ENCODE measurements at regions not wholly inside any gene's neighbourhood (a gene's known extent, or its start where the extent isn't known, plus 50 kb on each side); places are given as distances from the start of the nearest gene placed in this dataset.

DNA sequence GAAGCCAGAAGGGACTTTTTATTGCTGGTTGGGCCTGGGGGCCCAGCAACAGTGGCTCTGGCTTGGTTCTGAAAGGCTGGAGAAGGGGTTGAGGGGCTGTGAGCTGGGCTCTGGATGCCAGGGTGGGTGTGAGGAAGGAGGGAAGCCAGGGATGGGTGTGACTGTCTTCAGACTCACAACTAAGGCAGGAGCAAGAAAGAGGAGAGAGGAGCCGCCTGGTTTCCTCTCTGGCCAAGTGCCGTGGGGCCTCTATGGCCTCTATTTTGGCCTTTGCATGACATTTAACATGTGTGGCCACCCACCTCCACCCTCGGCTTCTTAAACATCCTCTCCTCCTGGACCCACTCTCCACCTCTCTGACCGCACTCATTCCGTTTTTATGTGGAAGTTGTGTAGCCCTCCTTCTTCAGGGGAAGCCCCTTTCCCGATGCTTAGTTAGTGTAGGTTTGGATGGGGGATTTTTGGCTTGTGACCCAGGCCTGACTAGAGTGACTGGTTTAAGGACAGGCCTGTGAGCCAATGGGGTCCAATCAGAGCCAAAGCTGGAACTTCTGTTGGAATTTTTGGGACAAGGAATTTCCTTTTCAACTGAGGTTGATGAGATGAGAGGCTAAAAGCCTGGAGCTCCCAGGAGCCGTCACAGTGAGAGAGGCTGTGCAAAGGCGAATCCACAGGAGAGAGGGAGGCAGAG lies 517.8 kb downstream of the CCDC171 start:
- TF ChIP-seq, protein P1, sequence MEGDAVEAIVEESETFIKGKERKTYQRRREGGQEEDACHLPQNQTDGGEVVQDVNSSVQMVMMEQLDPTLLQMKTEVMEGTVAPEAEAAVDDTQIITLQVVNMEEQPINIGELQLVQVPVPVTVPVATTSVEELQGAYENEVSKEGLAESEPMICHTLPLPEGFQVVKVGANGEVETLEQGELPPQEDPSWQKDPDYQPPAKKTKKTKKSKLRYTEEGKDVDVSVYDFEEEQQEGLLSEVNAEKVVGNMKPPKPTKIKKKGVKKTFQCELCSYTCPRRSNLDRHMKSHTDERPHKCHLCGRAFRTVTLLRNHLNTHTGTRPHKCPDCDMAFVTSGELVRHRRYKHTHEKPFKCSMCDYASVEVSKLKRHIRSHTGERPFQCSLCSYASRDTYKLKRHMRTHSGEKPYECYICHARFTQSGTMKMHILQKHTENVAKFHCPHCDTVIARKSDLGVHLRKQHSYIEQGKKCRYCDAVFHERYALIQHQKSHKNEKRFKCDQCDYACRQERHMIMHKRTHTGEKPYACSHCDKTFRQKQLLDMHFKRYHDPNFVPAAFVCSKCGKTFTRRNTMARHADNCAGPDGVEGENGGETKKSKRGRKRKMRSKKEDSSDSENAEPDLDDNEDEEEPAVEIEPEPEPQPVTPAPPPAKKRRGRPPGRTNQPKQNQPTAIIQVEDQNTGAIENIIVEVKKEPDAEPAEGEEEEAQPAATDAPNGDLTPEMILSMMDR (IDR thresholded peaks at IDR 0.05 in 2 of 3, conservative IDR thresholded peaks at IDR 0.05 in 1 of 3; ENCODE audit: borderline replicate concordance in 1 of 3, insufficient read depth in 1 of 3, low read depth in 2 of 3, low read length in 2 of 3), result no peak
- TF ChIP-seq, protein P2, sequence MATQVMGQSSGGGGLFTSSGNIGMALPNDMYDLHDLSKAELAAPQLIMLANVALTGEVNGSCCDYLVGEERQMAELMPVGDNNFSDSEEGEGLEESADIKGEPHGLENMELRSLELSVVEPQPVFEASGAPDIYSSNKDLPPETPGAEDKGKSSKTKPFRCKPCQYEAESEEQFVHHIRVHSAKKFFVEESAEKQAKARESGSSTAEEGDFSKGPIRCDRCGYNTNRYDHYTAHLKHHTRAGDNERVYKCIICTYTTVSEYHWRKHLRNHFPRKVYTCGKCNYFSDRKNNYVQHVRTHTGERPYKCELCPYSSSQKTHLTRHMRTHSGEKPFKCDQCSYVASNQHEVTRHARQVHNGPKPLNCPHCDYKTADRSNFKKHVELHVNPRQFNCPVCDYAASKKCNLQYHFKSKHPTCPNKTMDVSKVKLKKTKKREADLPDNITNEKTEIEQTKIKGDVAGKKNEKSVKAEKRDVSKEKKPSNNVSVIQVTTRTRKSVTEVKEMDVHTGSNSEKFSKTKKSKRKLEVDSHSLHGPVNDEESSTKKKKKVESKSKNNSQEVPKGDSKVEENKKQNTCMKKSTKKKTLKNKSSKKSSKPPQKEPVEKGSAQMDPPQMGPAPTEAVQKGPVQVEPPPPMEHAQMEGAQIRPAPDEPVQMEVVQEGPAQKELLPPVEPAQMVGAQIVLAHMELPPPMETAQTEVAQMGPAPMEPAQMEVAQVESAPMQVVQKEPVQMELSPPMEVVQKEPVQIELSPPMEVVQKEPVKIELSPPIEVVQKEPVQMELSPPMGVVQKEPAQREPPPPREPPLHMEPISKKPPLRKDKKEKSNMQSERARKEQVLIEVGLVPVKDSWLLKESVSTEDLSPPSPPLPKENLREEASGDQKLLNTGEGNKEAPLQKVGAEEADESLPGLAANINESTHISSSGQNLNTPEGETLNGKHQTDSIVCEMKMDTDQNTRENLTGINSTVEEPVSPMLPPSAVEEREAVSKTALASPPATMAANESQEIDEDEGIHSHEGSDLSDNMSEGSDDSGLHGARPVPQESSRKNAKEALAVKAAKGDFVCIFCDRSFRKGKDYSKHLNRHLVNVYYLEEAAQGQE (IDR thresholded peaks at IDR 0.05; ENCODE audit: low read depth), result no peak
- TF ChIP-seq POLR2A (IDR thresholded peaks at IDR 0.05; ENCODE audit: borderline replicate concordance, extremely low read depth, insufficient read depth, insufficient read length) (no peak), EZH2 (IDR thresholded peaks at IDR 0.05) (no peak), EGR1 (IDR thresholded peaks at IDR 0.05; ENCODE audit: low read depth) (no peak), YY1 (IDR thresholded peaks at IDR 0.05; ENCODE audit: extremely low read depth, insufficient replicate concordance, low read depth, low read length) (no peak), POLR2AphosphoS5 (IDR thresholded peaks at IDR 0.05; ENCODE audit: low read depth, low read length) (no peak), JUND (IDR thresholded peaks at IDR 0.05) (no peak), SIN3A (IDR thresholded peaks at IDR 0.05; ENCODE audit: low read depth) (no peak)
